GM10266 (cell line): ENCODE measurements at regions not wholly inside any gene's neighbourhood (a gene's known extent, or its start where the extent isn't known, plus 50 kb on each side); places are given as distances from the start of the nearest gene placed in this dataset.

Experiments used
- DNase-seq: peaks from one replicate; pipeline ENCODE4 v3.0.0; 2012; ENCODE audit errors: extremely low spot score
- CTCF ChIP-seq: IDR thresholded peaks from 2 replicates; pipeline ENCODE4 v1.5.1; 2012; ENCODE audit warnings: mild to moderate bottlenecking, low read depth; ENCODE audit not compliant: control insufficient read depth, insufficient read depth; ENCODE audit errors: missing control alignments

- no peak for DNase-seq
Measured at GRCh38 chr3:107986505-107986904, 104.3 kb downstream of the CD47 start.

GRCh38 chr3:107985496-107985895 is 105.3 kb downstream of the CD47 start:
- no peak for TF ChIP-seq CTCF
- DNase-seq = no peak

More at GRCh38 chr3:107986505-107986904, 104.3 kb downstream of the CD47 start:
- TF ChIP-seq CTCF = no peak

- no peak for DNase-seq
- TF ChIP-seq CTCF = no peak
Measured at GRCh38 chr3:107983247-107983646, 107.6 kb downstream of the CD47 start.

- DNase-seq = no peak
- no peak for TF ChIP-seq CTCF
Measured at GRCh38 chr3:107982165-107982564, 108.7 kb downstream of the CD47 start.

- no peak for TF ChIP-seq CTCF
- DNase-seq = no peak
Measured at GRCh38 chr3:107981471-107982111, 109.2 kb downstream of the CD47 start.

- no peak for TF ChIP-seq CTCF
- DNase-seq = no peak
Measured at GRCh38 chr3:107979538-107979937, 111.3 kb downstream of the CD47 start.

GRCh38 chr3:107978131-107979055 is 112.4 kb downstream of the CD47 start:
- TF ChIP-seq CTCF = no peak
- DNase-seq = no peak
